ENCODE measurements at regions not wholly inside any gene's neighbourhood (a gene's known extent, or its start where the extent isn't known, plus 50 kb on each side); places are given as distances from the start of the nearest gene placed in this dataset.

- CTCF ChIA-PET, result no interaction called here
- H3K4me3 ChIP-seq (ENCODE audit: low read depth, low read length, poor library complexity, severe bottlenecking), result no peak overlapping the region
- POLR2A ChIA-PET (ENCODE audit: low non-redundant PET), result no interaction called here
These were observed 1074.7 kb downstream of the PCDH18 start for GRCh38 chr4:136457577-136457976.

DNA sequence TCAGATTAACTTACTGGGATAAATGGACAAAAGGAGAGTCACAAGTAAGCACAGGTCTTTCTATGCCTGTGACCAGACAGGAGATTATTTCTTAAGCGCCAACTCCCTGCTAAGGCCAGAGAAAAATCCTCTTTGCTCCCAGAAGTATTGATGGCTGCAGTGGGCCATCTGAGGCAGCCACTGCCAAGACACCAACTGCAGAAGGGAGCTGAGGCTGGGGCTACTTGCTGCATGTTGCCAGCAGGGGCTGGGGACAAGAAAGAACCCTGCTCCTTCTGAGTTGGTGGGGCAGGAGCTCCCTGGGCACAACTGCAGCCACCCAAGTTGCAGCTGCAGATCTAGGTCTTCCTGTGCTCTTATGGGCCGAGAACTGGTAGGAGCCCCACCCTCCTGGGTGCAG lies 1075.3 kb downstream of the PCDH18 start:
- no peaks in the 10 kb centered on the region for H3K27me3 ChIP-seq (replicated peaks; ENCODE audit: insufficient read depth, low read depth, low read length, poor library complexity)
- H3K4me1 ChIP-seq (ENCODE audit: insufficient read depth, low read length, poor library complexity, severe bottlenecking), result no peaks in the 10 kb centered on the region
- BruUV-seq (replicated peaks), result no TSS peak
- intact Hi-C loops (cut with micrococcal nuclease; ENCODE audit: unreplicated experiment), result no loop called here
- ChIA-PET CTCF (no interaction called here), POLR2A (ENCODE audit: low non-redundant PET) (no interaction called here)
- H3K9me3 ChIP-seq (ENCODE audit: low read depth, low read length, poor library complexity, severe bottlenecking), result no peaks in the 10 kb centered on the region
- no peaks in the 10 kb centered on the region for H3K36me3 ChIP-seq (ENCODE audit: insufficient read depth, low read length, poor library complexity, severe bottlenecking)
- no peak overlapping the region for H3K27ac ChIP-seq (ENCODE audit: low read depth, low read length, poor library complexity, severe bottlenecking)
- no peak for DNase-seq (ENCODE audit: low spot score)
- no peak overlapping the region for H3K4me3 ChIP-seq (ENCODE audit: low read depth, low read length, poor library complexity, severe bottlenecking)
- TF ChIP-seq, protein P1, sequence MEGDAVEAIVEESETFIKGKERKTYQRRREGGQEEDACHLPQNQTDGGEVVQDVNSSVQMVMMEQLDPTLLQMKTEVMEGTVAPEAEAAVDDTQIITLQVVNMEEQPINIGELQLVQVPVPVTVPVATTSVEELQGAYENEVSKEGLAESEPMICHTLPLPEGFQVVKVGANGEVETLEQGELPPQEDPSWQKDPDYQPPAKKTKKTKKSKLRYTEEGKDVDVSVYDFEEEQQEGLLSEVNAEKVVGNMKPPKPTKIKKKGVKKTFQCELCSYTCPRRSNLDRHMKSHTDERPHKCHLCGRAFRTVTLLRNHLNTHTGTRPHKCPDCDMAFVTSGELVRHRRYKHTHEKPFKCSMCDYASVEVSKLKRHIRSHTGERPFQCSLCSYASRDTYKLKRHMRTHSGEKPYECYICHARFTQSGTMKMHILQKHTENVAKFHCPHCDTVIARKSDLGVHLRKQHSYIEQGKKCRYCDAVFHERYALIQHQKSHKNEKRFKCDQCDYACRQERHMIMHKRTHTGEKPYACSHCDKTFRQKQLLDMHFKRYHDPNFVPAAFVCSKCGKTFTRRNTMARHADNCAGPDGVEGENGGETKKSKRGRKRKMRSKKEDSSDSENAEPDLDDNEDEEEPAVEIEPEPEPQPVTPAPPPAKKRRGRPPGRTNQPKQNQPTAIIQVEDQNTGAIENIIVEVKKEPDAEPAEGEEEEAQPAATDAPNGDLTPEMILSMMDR (conservative IDR thresholded peaks at IDR 0.05; ENCODE audit: low read depth, low read length), result no peak
- no peak for TF ChIP-seq EZH2 (IDR thresholded peaks at IDR 0.05; ENCODE audit: borderline replicate concordance, low read depth, low read length, poor library complexity, severe bottlenecking)

More at GRCh38 chr4:136457577-136457976, 1074.7 kb downstream of the PCDH18 start:
- BruUV-seq (replicated peaks), result no TSS peak
- no peak for DNase-seq (ENCODE audit: low spot score)
- intact Hi-C loops (cut with micrococcal nuclease; ENCODE audit: unreplicated experiment), result no loop called here
- H3K27me3 ChIP-seq (replicated peaks; ENCODE audit: insufficient read depth, low read depth, low read length, poor library complexity), result no peaks in the 10 kb centered on the region
- H3K27ac ChIP-seq (ENCODE audit: low read depth, low read length, poor library complexity, severe bottlenecking), result no peak overlapping the region
- no peaks in the 10 kb centered on the region for H3K4me1 ChIP-seq (ENCODE audit: insufficient read depth, low read length, poor library complexity, severe bottlenecking)
- H3K36me3 ChIP-seq (ENCODE audit: insufficient read depth, low read length, poor library complexity, severe bottlenecking), result no peaks in the 10 kb centered on the region
- TF ChIP-seq, protein P1 (conservative IDR thresholded peaks at IDR 0.05; ENCODE audit: low read depth, low read length), result no peak
- TF ChIP-seq EZH2 (IDR thresholded peaks at IDR 0.05; ENCODE audit: borderline replicate concordance, low read depth, low read length, poor library complexity, severe bottlenecking), result no peak
- no peaks in the 10 kb centered on the region for H3K9me3 ChIP-seq (ENCODE audit: low read depth, low read length, poor library complexity, severe bottlenecking)

DNA sequence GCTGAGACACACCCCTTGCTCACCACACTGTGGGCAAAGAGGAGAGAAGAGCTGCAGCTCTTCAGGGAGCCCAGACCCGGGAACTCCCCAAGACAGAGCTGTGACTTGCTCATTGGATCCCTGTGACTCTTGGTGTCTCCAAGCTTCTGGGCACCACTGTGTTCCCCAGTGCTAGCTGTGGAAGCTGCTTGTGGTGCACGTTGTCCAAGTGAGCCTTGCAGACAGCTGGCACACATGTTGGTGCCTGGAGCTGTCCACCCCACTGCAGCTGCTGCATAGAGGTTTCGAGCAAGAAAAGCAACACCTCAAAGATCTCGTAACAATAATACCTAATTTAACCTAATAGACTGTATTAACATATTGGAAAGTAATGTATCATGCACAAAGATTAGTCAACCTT lies 1089.3 kb downstream of the PCDH18 start:
- H3K27me3 ChIP-seq (replicated peaks; ENCODE audit: insufficient read depth, low read depth, low read length, poor library complexity), result no peaks in the 10 kb centered on the region
- ChIA-PET POLR2A (ENCODE audit: low non-redundant PET) (no interaction called here), CTCF (no interaction called here)
- no TSS peak for BruUV-seq (replicated peaks)
- no peak overlapping the region for H3K4me3 ChIP-seq (ENCODE audit: low read depth, low read length, poor library complexity, severe bottlenecking)
- no peaks in the 10 kb centered on the region for H3K9me3 ChIP-seq (ENCODE audit: low read depth, low read length, poor library complexity, severe bottlenecking)
- no peaks in the 10 kb centered on the region for H3K36me3 ChIP-seq (ENCODE audit: insufficient read depth, low read length, poor library complexity, severe bottlenecking)
- no peak for DNase-seq (ENCODE audit: low spot score)
- intact Hi-C loops (cut with micrococcal nuclease; ENCODE audit: unreplicated experiment), result no loop called here
- TF ChIP-seq, protein P1 (conservative IDR thresholded peaks at IDR 0.05; ENCODE audit: low read depth, low read length), result no peak
- no peak for TF ChIP-seq EZH2 (IDR thresholded peaks at IDR 0.05; ENCODE audit: borderline replicate concordance, low read depth, low read length, poor library complexity, severe bottlenecking)
- no peaks in the 10 kb centered on the region for H3K4me1 ChIP-seq (ENCODE audit: insufficient read depth, low read length, poor library complexity, severe bottlenecking)
- H3K27ac ChIP-seq (ENCODE audit: low read depth, low read length, poor library complexity, severe bottlenecking), result no peak overlapping the region

All from A673 (cell line).